ENCODE measurements at regions not wholly inside any gene's neighbourhood (a gene's known extent, or its start where the extent isn't known, plus 50 kb on each side); places are given as distances from the start of the nearest gene placed in this dataset.

DNA sequence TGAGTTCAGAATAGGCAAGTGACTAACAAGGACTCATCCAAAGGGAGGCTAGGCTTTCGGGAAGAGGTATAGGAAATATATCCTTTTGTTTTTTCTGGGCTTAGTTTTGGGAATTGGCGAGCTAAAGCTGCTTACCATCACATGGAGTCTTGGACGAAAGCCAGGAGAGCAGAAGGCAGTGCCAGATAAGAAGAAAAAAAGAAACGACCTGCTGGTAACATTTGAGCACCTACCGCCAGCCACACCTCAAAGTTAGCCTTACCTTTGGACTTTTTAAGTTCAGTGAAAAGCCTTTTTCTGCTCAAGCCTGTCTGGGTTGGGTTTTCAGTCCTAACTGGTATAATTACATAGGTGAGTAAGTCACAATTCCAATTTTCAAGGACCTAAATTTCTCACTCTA lies 85.1 kb upstream of the LCORL start:
- ChIA-PET CTCF (no interaction called here), POLR2A (ENCODE audit: unreplicated experiment) (no interaction called here)
- no peak overlapping the region for H3K4me3 ChIP-seq
- no peaks in the 10 kb centered on the region for H3K9me2 ChIP-seq (ENCODE audit: insufficient read depth)
- H3K9me3 ChIP-seq (ENCODE audit: insufficient read depth, low read depth) = no peaks in the 10 kb centered on the region
- intact Hi-C loops (cut with micrococcal nuclease; ENCODE audit: unreplicated experiment) = no loop called here
- no peaks in the 10 kb centered on the region for H3K79me2 ChIP-seq (ENCODE audit: low read depth)
- H3K36me3 ChIP-seq (ENCODE audit: low read depth) = no peaks in the 10 kb centered on the region
- DNase-seq = no peak
- no peak overlapping the region for H3K4me2 ChIP-seq
- no peak for TF ChIP-seq EZH2 (IDR thresholded peaks at IDR 0.05; ENCODE audit: low read depth)
- TF ChIP-seq, protein P1, sequence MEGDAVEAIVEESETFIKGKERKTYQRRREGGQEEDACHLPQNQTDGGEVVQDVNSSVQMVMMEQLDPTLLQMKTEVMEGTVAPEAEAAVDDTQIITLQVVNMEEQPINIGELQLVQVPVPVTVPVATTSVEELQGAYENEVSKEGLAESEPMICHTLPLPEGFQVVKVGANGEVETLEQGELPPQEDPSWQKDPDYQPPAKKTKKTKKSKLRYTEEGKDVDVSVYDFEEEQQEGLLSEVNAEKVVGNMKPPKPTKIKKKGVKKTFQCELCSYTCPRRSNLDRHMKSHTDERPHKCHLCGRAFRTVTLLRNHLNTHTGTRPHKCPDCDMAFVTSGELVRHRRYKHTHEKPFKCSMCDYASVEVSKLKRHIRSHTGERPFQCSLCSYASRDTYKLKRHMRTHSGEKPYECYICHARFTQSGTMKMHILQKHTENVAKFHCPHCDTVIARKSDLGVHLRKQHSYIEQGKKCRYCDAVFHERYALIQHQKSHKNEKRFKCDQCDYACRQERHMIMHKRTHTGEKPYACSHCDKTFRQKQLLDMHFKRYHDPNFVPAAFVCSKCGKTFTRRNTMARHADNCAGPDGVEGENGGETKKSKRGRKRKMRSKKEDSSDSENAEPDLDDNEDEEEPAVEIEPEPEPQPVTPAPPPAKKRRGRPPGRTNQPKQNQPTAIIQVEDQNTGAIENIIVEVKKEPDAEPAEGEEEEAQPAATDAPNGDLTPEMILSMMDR (conservative IDR thresholded peaks at IDR 0.05) = no peak
- BruUV-seq (replicated peaks) = no TSS peak
- H4K20me1 ChIP-seq (ENCODE audit: insufficient read depth) = no peaks in the 10 kb centered on the region
- peaks cover 4% of the 10 kb centered on the region; the same call in 1 of the 2 replicates for H3K27me3 ChIP-seq (ENCODE audit: insufficient read depth, low read depth)
- H3K27ac ChIP-seq = no peak overlapping the region
- H3F3A ChIP-seq (ENCODE audit: insufficient read depth, low read depth) = no peaks in the 10 kb centered on the region
- no peak overlapping the region for H2AFZ ChIP-seq
- H3K4me1 ChIP-seq (replicated peaks; ENCODE audit: insufficient read depth) = no peaks in the 10 kb centered on the region

DNA sequence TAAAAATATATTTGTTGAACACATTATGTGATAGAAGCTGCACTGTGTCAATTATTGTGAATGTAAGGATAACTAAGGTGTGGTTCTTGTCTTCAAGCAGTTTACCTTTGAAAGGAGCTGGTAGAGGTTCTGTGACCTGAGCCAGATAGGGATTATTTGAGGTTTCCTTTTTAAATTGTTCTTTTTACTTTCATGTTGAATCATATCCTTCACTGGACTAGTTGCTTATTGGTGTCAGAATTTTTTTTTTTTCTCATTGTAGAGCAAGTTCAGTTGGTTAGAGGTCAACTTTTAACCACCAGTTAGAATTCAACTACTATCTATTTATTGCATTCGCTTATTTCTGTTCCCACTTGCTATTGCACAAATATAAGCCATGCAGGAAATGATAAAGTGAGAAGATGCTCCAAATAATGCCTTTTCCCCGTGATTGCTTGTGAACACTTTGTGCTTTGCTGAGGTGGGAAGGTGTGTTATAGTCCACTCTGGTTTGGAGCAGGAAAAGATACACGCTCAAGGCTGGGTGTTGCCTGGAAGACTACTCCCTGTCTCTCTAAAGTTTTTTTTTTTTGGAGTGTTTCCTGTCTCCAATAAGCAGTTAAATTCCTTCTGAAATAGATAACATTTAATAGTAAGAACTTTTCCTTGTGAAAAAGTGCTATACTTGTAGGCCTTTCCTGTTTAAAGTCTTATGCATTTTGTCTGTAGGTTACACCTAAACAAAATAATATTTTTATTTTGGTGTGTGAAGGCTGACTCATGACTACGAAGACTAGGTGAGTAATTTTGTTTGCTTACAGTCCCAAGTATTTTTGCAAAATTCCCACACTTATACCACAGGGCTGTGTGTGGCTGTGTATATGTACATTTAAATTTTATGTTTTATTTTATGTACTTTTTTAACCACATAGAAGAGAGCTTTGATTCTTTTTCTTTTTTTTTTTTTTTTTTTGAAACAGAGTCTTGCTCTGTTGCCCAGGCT lies 83.8 kb upstream of the LCORL start:
- CTCF ChIA-PET = no interaction called here
- H3K27ac ChIP-seq = no peak overlapping the region
- no peaks in the 10 kb centered on the region for H3K9me3 ChIP-seq (ENCODE audit: insufficient read depth, low read depth)

DNA sequence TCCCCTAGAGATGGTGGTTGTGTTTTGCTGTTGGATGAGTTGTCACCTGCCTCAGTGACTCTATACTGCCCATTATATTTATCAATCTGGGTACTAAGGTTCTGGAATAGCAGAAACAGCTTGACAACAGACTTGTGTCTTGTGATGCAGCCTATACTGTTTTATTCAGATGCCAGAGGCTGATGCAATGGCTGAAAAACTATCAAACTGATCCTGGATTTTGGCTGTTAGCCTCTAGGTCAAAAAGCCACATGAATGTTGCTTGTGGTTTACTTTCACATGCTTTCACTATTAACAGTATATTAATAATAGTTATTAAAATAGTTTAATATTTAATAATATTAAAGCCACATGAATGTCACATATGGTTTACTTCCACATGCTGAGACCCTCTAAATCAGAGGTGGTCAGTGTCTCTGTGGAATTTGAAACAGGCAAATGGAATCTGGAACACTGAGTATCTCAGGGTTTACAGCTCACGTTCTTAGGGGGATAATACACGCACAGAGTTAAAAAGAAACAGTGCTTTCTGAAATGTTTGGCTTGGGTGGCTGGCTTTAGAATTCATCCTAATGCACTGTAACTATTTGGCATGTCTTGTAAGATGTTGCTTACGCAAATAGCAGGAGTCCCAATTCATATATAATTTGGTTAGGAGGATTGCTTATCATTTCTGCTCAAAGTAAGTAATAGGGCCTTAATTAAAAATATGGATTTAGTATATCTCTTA lies 82.5 kb upstream of the LCORL start:
- Histone ChIP-seq H3K4me2 (no peak overlapping the region), H3K9me2 (ENCODE audit: insufficient read depth) (no peaks in the 10 kb centered on the region), H3K36me3 (ENCODE audit: low read depth) (no peaks in the 10 kb centered on the region), H3K4me1 (replicated peaks; ENCODE audit: insufficient read depth) (no peaks in the 10 kb centered on the region), H3F3A (ENCODE audit: insufficient read depth, low read depth) (no peaks in the 10 kb centered on the region), H3K27me3 (ENCODE audit: insufficient read depth, low read depth) (no peaks in the 10 kb centered on the region), H3K4me3 (no peak overlapping the region), H2AFZ (no peak overlapping the region), H3K27ac (no peak overlapping the region), H4K20me1 (ENCODE audit: insufficient read depth) (no peaks in the 10 kb centered on the region), H3K79me2 (ENCODE audit: low read depth) (no peaks in the 10 kb centered on the region), H3K9me3 (ENCODE audit: insufficient read depth, low read depth) (no peaks in the 10 kb centered on the region)
- intact Hi-C loops (cut with micrococcal nuclease; ENCODE audit: unreplicated experiment) = no loop called here
- ChIA-PET CTCF (no interaction called here), POLR2A (ENCODE audit: unreplicated experiment) (no interaction called here)
- BruUV-seq (replicated peaks) = no TSS peak
- DNase-seq = no peak
- no peak for TF ChIP-seq EZH2 (IDR thresholded peaks at IDR 0.05; ENCODE audit: low read depth)
- TF ChIP-seq, protein P1 (conservative IDR thresholded peaks at IDR 0.05) = no peak

More for the DNA sequence above, 83.8 kb upstream of the LCORL start:
- no peaks in the 10 kb centered on the region for H3F3A ChIP-seq (ENCODE audit: insufficient read depth, low read depth)
- no TSS peak for BruUV-seq (replicated peaks)
- intact Hi-C loops (cut with micrococcal nuclease; ENCODE audit: unreplicated experiment) = no loop called here
- no peaks in the 10 kb centered on the region for H3K79me2 ChIP-seq (ENCODE audit: low read depth)
- H3K4me3 ChIP-seq = no peak overlapping the region
- DNase-seq = no peak
- H3K27me3 ChIP-seq (ENCODE audit: insufficient read depth, low read depth) = peaks cover 4% of the 10 kb centered on the region; the same call in 1 of the 2 replicates
- no peak overlapping the region for H2AFZ ChIP-seq
- TF ChIP-seq, protein P1 (conservative IDR thresholded peaks at IDR 0.05) = no peak
- TF ChIP-seq EZH2 (IDR thresholded peaks at IDR 0.05; ENCODE audit: low read depth) = no peak
- no peaks in the 10 kb centered on the region for H3K36me3 ChIP-seq (ENCODE audit: low read depth)
- H3K4me1 ChIP-seq (replicated peaks; ENCODE audit: insufficient read depth) = no peaks in the 10 kb centered on the region
- POLR2A ChIA-PET (ENCODE audit: unreplicated experiment) = no interaction called here
- H3K9me2 ChIP-seq (ENCODE audit: insufficient read depth) = no peaks in the 10 kb centered on the region
- H3K4me2 ChIP-seq = no peak overlapping the region
- no peaks in the 10 kb centered on the region for H4K20me1 ChIP-seq (ENCODE audit: insufficient read depth)

Measured in PC-9 (cell line).